G401 (cell line): ENCODE measurements at regions not wholly inside any gene's neighbourhood (a gene's known extent, or its start where the extent isn't known, plus 50 kb on each side); places are given as distances from the start of the nearest gene placed in this dataset.
"Not testable (repeated sequence)": the region's sequence is repeated elsewhere in the genome, so short reads cannot be mapped to it uniquely, and the experiment has no call there.

Experiments
- DNase-seq: peaks from one replicate; pipeline ENCODE4 v3.0.0-alpha.2; 2015; ENCODE audit warnings: low spot score
- in situ Hi-C: cut with HindIII; loops from 2 replicates; pipeline ENCODE4 v1.10.0; 2016; ENCODE audit warnings: low sequenced_read_pairs, mixed read lengths

DNA sequence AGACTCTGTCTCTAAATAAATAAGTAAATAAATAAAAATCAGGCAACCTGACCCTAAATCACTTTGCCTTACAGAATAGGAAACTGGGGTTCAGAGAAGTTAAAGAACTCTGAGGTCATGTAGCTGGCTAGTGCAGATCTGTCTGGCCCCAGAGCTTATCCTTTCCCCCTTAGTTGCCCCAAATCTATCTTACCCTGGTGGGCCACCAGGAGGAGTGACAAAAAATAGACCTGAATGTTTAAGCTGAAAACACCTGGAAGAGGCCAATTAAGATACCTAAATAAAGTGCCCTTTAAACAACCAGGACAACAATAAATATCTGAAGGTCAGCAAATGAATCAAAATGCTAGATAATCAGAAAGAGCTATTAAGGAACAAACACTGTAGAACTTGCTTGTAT, 59.7 kb downstream of the TEX35 start:
- in situ Hi-C loops: no loop called here
- no peak for DNase-seq

DNA sequence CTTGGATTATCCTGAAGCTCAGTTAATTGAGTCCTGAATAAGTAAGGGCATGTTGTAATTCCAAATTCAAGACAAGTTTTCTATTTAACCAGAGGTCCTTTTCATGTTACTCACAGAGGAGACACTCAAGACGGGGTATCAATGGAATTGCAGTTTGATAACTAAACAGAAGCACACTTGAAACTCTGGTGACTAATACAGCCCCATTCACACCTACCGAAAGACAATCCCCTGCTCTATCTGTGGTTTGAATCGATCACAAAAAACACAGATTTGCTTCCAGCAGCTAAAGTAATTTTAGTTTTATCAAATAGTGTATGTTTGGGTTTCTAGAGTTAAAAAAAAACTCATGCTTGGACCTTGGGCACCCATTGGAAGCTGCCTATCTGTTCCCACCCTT, 60.4 kb downstream of the TEX35 start:
- DNase-seq: no peak
- in situ Hi-C loops: no loop called here

DNA sequence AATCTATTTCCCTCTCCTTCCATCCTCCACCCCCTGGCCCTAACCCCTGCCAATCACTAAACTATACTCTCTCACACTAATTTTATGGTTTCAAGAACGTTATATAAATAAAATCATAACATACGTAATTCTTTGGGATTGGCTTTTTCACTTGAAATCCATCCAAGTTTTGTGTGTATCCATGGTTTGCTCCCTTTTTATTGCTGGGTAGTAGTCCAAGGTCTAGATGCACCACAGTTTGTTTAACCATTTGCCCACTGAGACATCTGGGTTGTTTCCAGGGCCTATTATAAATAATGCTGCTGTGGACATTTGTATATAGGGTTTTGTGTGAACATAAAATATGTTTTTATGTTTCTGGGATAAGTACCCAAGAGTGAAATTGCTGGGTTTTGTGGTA, 61.4 kb downstream of the TEX35 start:
- in situ Hi-C loops: no loop called here
- no peak for DNase-seq

DNA sequence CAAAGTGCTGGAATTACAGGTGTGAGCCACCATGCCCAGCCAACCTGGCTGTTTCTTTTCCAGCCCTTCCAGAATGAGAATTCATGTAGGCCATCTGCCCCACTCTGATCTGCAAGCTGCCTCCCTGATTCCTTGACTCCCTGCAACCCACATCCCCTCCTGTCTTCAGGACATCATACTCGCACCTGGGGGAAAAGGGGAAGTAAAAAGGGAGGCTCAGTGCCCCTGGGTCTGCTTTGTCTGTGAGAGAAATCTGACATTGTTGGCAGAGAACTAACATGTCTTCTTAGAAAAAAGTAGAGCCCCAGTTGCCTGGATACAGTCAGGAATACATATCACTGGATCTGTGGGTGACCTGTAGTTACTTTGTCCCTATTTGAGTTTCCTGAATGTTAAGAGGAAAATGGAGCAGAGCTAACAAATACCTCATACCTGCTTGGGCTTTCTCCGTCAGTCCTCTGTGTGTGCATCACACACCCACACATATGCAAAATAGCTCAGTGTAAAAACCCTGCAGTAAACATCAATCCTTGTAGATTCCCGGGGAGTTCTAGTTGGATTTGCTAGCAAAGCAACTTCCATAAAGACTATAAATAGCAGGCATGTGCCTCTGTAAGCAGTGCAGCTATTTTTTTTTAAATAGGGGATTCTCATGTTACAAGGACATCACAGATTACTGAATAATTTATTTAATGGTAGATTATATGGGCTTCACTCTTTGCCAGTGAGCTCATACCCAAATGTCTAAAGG, 62.9 kb downstream of the TEX35 start:
- in situ Hi-C loops: no loop called here
- no peak for DNase-seq

DNA sequence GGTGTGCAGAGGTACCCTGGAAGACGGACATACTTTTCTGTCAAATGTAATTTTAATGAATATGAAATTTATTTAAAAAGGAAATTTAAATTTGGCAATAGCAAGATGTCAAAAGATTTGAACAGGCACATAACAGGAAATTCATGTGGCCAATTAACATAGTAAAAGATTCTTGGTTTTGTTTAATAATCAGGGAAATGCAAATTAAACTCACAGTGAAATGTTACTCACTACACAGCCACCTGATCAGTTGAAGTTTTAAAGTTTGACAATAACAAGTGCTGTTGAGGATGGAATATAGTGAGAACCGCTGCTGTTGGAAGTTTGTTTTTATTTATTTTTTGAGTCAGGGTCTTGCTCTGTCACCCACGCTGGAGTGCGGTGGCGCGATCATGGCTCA, 63.9 kb downstream of the TEX35 start:
- in situ Hi-C loops: no loop called here
- no peak for DNase-seq

DNA sequence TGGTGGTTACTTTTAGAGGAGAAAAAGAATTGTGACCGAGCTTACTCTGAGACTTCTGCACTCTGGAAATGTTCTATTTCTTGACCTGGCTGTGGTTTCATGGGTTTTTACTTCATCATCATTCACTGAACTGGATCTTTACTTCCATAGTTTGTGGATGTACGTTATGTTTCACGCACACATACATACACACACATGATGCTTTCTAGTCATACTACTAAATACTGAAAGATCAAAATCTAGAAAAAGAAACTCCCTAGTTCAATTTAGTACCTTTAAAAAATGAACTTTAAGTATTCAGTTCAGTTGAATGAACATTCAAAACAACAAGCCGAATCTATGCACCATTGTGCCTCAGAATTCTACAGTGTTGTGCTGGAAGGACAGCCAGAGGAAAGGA, 65.0 kb downstream of the TEX35 start:
- in situ Hi-C loops: no loop called here
- DNase-seq: no peak

DNA sequence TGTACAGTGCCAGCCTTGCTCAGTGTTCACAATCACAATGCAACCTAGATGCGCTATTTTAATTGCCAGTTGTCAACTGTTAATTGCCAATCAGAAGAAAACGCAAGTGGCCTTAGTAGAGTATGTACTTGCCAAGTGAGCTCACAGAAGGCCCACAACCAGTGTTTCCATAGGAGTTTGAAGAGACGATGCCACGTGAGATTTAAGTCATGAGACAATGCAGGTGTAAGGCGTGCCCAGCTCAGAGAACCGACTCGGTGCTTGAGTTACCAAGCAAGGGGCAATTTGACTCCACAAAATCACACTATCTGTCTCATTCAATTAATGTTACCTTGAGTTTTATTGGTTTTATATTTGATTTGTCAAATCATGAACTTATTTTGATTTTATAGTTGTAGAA, 65.6 kb downstream of the TEX35 start:
- DNase-seq: no peak
- in situ Hi-C loops: no loop called here

DNA sequence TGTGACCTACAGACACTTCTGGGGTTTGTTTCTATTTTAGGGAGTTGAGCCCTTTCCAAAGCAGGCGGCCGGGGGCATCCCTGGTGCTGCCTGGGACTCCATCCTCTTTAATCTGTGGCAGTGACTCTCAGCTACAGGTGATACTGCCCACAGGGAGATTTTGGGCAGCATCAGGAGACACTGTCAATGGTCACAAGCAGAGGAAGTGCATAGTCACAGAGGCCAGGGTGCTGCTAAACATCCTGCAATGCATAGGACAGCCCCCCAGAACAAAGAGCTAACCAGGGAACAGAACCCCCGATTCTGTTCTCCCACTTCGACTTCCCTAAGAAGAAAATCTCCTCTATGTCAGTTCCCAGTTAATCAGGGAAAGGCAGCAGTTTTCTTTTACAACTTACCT, 66.2 kb downstream of the TEX35 start:
- no peak for DNase-seq
- in situ Hi-C loops: no loop called here

DNA sequence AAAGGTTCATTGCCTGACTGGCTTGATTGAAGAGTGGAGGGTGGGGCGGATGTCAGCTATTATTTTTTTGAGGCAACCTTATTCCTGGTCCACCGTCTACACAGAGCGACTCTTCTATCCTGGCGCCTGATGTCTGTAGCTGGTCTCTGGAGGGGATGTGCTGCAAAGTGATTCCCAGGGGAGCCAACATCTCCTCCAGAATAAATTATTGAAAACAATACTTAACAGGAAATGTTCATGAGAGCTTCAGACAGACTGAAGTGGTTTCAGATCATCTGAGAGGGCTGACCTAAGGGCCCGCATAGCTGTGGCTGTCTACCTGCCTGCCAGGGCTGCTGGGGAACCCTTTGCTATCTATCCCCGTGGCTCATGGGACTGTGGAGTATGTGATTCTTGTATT, 66.7 kb downstream of the TEX35 start:
- DNase-seq: no peak
- in situ Hi-C loops: no loop called here

DNA sequence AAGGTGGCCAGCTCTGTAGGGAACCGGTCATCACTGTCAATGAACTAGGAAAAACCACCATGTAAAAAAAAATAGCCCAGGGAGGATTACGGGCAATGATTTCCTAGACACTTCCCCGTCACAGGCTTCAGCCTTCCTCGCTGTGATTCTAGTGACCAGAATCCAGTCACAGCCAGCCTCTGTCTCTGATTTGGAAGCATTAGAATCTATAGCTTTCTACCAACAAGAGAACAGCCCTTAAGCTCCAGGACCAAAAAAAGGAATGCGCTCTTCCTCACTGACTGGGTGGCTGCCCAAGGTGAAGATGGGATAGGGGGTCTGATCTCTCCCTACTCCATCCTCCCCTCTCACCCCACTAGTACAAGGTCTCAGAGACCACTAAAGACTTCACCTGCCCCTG, 67.2 kb downstream of the TEX35 start:
- in situ Hi-C loops: no loop called here
- DNase-seq: no peak

DNA sequence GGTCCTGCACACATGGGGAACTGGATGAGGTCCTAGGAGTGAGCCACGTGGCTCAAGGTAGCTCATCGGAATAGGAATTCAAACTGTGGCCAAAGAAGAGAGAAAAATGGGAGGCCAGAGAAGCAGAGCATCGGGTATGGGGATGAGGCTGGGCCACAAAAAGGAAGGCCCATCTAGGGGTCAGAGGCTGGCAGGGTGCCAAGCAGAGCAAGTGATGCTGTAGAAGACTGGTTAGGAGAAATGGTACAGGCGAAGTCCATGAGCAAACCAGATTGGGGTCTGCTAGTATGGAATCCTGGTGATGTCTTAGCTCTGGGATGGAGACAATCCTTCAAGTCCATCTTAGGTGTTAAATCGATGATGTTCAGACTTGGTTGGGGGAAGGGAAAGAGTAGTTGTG, 68.0 kb downstream of the TEX35 start:
- in situ Hi-C loops: no loop called here

DNA sequence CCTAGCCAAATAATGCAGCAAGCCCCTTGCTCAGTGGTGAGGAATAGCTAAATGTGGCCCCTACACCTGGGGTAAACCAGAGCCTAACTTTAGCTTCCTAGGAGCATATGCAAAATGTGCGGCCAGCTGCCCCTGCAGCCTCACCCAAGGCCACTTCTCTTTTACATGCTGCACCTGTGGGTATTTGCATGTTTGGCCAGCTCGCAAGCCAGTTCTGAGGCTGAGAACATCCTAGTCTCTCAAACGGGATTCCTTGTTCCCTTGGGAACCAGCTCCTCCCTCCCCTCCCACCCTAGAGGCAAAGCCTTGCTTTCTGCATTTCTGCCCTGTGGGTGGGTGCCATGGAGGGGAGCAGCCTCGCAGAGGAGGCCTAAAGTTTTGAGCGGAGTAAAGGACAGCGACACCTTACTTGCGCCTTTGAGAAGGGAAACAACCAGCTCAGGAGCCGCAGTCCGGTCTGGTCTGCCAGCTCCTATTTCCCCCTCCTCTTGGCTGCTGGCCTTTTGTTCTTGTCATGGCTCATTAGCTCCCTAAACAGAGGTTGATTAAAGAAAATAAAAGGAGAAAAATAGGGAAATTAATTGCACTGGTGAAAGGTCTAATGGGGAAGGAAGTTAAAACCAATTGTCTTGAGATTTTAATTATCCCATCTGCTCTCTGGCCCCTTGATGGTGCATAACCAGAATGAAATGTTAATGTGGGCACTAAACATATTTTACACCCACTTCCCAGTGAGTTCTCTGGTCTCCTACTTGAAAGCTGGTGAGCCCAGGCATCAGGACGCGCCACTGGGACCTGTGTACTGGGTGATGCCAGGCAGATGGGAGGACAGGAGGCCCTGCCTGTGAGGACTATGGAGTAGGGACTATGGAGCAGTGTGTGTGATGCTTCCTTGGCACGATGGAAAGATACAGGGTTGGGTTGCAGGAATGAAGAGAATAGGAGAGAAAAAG, 68.7 kb downstream of the TEX35 start:
- peak; percentile 4 for DNase-seq

More for the DNA sequence above, 68.0 kb downstream of the TEX35 start:
- DNase-seq: no peak

DNA sequence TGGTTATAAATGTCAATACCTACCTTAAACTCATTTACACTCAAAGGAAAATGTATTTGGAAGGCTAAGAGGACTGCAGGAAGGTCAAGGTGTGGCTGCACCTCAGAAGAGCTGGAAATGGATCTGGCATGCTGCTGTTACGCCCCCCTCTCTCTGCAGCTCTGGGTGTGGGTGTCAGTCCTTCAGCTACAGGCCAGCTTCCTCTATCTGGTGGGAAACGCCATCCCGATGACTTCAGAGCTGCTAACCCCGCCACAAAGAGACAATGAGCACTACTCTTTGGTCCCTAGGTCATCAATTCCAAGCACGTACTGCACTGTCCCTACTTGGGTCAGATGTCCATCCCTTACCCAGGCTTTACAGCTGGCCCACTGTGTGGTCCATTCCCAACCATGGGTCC, 74.2 kb downstream of the TEX35 start:
- DNase-seq: no peak
- in situ Hi-C loops: no loop called here

More for the DNA sequence above, 68.7 kb downstream of the TEX35 start:
- in situ Hi-C loops: no loop called here

DNA sequence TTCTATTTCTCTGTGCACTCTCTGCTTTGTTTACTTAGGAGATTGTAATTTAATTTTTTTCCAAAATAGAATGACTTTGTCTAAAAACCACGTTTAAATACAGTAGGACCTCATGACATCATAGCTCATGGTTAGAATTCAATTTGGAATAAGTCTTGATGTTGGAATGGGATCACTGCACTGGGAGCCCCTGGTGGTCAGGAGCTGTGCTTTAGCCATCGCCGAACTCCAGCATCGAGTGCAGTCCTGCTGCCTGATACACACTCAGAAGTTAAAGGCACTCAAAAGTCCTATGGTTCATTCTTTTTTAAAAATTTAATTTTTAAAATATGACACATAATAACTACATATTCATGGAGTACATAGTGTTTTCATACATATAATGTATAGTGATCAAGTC, 75.1 kb downstream of the TEX35 start:
- in situ Hi-C loops: no loop called here
- DNase-seq: no peak

DNA sequence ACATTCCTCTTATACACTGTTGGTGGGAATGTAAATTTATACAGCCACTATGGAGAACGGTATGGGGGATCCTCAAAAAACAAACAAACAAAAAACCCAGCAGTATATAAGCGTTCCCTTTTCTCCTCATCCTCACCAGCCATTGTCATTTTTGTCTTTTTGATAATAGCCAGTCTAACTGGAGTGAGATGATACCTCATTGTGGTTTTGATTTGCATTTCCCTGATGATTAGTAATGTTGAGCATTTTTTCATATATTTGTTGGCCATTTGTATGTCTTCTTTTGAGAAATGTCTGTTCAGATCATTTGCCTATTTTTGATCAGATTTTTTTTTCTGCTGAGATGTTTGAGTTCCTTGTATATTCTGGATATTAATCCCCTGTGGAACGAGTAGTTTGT, 76.1 kb downstream of the TEX35 start:
- DNase-seq, in situ Hi-C loops: not testable (repeated sequence)

DNA sequence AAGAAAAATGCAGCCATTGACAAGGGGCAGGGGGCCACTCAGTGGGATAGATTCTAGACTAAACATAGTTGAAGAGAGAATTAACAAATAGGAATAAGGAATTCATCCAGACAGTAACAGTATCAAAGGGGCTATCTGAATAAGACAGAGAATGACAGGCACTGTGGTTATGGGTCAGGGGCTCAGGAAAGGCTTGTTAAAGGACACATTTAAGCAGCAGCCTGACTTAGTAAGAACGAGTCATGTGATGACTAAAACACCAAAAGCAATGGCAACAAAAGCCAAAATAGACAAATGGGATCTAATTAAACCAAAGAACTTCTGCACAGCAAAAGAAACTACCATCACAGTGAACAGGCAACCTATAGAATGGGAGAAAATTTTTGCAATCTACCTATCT, 78.9 kb downstream of the TEX35 start:
- in situ Hi-C loops: not testable (repeated sequence)

DNA sequence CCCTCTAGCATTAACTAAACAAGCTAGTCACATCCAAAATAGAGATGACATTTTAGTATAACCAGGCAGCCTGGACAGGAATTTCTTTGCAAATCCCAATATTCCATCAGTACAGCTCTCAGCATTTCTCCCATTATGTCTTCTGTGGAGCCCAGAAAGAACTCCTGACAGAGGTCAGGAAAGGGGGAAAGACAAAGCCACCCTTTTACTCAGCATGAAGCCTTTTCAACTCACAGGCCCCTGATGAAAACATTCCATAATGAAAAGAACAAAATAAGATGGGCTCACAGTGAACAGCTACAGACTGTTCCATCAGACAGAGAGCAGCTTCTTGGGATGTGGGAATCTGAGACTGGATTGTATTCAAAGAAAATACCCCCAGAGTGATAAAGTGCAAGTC, 80.6 kb downstream of the TEX35 start:
- in situ Hi-C loops: no loop called here
- no peak for DNase-seq

More for the DNA sequence above, 78.9 kb downstream of the TEX35 start:
- DNase-seq: not testable (repeated sequence)

DNA sequence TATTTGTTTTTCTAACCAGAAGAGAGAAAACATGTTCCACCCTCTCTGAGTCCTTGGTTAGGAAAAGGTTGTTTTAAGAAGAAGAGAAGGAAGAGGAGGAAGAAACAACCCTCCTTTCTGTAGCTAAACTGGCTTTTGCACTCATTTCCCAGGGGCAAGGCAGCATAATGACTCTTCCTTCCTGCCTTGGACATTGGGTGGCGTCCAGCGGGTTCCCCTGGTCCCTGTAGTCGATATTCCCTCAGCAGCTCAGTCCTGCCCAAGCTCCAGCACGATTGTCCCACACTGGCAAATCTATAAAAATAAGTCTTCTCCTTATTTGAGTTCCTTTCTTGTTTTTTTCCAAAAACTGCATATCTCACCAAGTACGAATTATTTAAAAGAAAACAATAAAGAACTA, 81.2 kb downstream of the TEX35 start:
- in situ Hi-C loops: no loop called here

DNA sequence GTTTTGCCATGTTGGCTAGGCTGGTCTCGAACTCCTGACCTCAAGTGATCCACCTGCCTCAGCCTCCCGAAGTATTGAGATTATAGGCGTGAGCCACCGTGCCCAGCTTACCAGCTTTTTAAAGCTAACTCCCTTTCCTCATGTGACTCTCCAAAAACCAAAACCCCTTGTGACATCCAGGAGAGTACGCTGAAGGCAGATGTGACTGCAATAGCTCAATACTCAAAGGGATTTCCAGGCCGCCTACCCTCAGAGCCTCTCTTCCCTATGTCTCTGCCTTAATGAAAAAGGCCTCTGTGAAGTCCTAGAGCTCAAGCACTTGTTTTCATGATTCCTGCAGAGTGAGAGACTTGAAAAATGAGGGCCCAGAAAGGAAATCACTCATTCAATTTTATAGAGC, 82.6 kb downstream of the TEX35 start:
- no peak for DNase-seq
- in situ Hi-C loops: no loop called here

More for the DNA sequence above, 81.2 kb downstream of the TEX35 start:
- no peak for DNase-seq

DNA sequence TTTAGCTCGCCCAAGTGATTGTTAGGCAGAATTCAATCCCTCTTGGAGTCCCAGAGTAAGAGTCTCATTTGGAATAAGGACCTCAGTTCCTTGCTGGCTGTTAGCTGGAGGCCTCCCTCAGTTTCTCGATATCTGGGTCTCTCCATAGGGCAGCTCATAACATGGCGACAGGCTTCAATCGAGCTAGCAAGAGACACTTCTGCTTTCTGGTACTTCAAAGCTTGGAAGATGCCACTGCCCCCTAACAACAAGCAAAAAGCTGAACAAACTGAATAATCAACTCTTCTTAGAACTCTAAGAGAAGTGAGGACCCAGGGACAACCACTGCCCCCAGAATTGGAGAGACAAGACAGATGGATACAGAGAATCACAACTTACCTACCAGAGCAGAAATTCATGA, 86.2 kb downstream of the TEX35 start:
- in situ Hi-C loops: no loop called here
- DNase-seq: no peak
